MM.1S (cell line): ENCODE measurements at regions not wholly inside any gene's neighbourhood (a gene's known extent, or its start where the extent isn't known, plus 50 kb on each side); places are given as distances from the start of the nearest gene placed in this dataset.

ENCODE experiments used
- CTCF ChIP-seq: fragments of 300-600 bp; sonication (generic); IDR thresholded peaks from 2 replicates; pipeline ENCODE4 v1.5.1; 2016; ENCODE audit warnings: antibody characterized with exemption, low read length, mixed read lengths
- EZH2 ChIP-seq: fragments of 300-600 bp; sonication (generic); optimal IDR thresholded peaks from 2 replicates; pipeline ENCODE3; 2017; ENCODE audit warnings: low read depth, mild to moderate bottlenecking, antibody characterized with exemption, low read length, mixed read lengths

DNA sequence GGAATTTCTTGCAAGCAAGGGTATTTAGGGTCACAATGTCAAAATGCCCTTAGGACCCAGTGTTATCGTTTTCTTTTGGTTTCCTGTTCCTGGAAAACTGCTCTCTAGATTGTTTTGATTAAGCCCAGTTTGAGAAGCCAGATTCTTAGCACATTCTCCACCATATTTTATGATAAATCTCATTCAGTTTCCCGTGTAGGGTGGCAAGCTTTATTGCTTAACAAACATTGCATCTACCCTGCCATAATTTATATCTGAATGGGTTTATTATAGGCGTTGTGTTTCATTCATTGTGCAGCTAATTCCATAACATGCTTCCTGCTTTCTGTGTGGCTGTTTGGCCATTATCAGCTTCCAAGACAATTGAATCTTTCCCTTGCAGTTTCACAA, 389.1 kb upstream of the DYNLRB2 start:
- no peak for TF ChIP-seq EZH2
- TF ChIP-seq CTCF = no peak
